HepG2 (cell line): ENCODE measurements at regions not wholly inside any gene's neighbourhood (a gene's known extent, or its start where the extent isn't known, plus 50 kb on each side); places are given as distances from the start of the nearest gene placed in this dataset.

Source experiments
- ATAC-seq: fragments of 200-7000 bp; cut with Tn5 transposase; 3 replicates; pipeline ENCODE4 v1.9.1; 2020; ENCODE audit warnings: mild to moderate bottlenecking, moderate library complexity
- BruUV-seq: library from RNA; stranded (reverse); fragments of 400-500 nt; replicated peaks from 2 replicates; lab custom pipeline; 2021; lab: Mats Ljungman, UMichigan
- CTCF ChIA-PET: fragments of 300-600 bp; formaldehyde crosslinking; extraction: SDS; loops from one replicate; lab custom pipeline; 2021; ENCODE audit warnings: low total read pairs, inconsistent platforms, low intra/inter-chr PET ratio; lab: Yijun Ruan, JAX
- POLR2A ChIA-PET: fragments of 350-600 bp; sonication (Branson Sonifier 250); formaldehyde crosslinking; loops from one replicate; lab custom pipeline; 2020; ENCODE audit warnings: antibody characterized with exemption, inconsistent platforms; lab: Yijun Ruan, JAX
- DNase-seq: peaks from one replicate; pipeline ENCODE4 v3.0.0-alpha.2; 2015; ENCODE audit warnings: low spot score
- FAIRE-seq: peaks from 3 replicates; lab custom pipeline; 2011; peaks lifted over from hg19 to GRCh38; lab: Jason Lieb, UNC
- H2AFZ ChIP-seq: one replicate; pipeline ENCODE4 v1.6.1; 2011; ENCODE audit warnings: low read length, inconsistent platforms
- H3K27ac ChIP-seq: fragments of 300-600 bp; 3 replicates; pipeline ENCODE4 v1.8.0; 2011; ENCODE audit warnings: mixed run types, mild to moderate bottlenecking, mixed read lengths, low read length, inconsistent platforms; ENCODE audit not compliant: insufficient read depth; ENCODE audit errors: extremely low read length
- H3K27me3 ChIP-seq, 2 experiments: fragments of 200-600 bp in 1 of 2; 2 replicates in 1 of 2; 3 replicates in 1 of 2; pipeline versions ENCODE4 v1.6.0 to v1.8.0; 2011; ENCODE audit warnings: low read length in 2 of 2, mild to moderate bottlenecking in 2 of 2, moderate library complexity in 2 of 2, inconsistent platforms in 1 of 2; ENCODE audit not compliant: insufficient read depth in 2 of 2, control insufficient read depth in 1 of 2
- H3K36me3 ChIP-seq, 2 experiments: fragments of 200-600 bp in 1 of 2; replicated peaks in 1 of 2; 2 replicates in 1 of 2; 3 replicates in 1 of 2; pipeline versions ENCODE4 v1.5.1 to v1.8.0; 2011; ENCODE audit warnings: low read length in 2 of 2, inconsistent platforms in 1 of 2; ENCODE audit not compliant: insufficient read depth in 2 of 2, control insufficient read depth in 1 of 2
- H3K4me1 ChIP-seq: 2 replicates; pipeline ENCODE4 v1.5.1; 2012; ENCODE audit warnings: low read length, inconsistent platforms; ENCODE audit not compliant: insufficient read depth
- H3K4me2 ChIP-seq: 2 replicates; pipeline ENCODE4 v1.6.0; 2011; ENCODE audit warnings: low read depth, low read length, inconsistent platforms
- H3K4me3 ChIP-seq, 3 experiments: fragments of 200-600 bp in 1 of 3; sonication (generic), shearing (Covaris generic) in 1 of 3; replicated peaks in 1 of 3; 2 replicates each; pipeline ENCODE4 v1.5.1; 2011 to 2016; ENCODE audit warnings: low read length in 3 of 3, inconsistent platforms in 2 of 3, low read depth in 2 of 3, mild to moderate bottlenecking in 2 of 3, control low read depth in 1 of 3, mixed read lengths in 1 of 3; ENCODE audit not compliant: insufficient read depth in 1 of 3
- H3K79me2 ChIP-seq: one replicate; pipeline ENCODE4 v1.6.1; 2011; ENCODE audit warnings: low read length, inconsistent platforms; ENCODE audit not compliant: insufficient read depth
- H3K9ac ChIP-seq: 2 replicates; pipeline ENCODE4 v1.6.0; 2011; ENCODE audit warnings: mild to moderate bottlenecking, low read depth, low read length, inconsistent platforms; ENCODE audit not compliant: insufficient read depth
- H3K9me3 ChIP-seq: 2 replicates; pipeline ENCODE4 v1.5.1; 2012; ENCODE audit warnings: mild to moderate bottlenecking, low read length
- H4K20me1 ChIP-seq: 2 replicates; pipeline ENCODE4 v1.6.0; 2011; ENCODE audit warnings: inconsistent platforms, mild to moderate bottlenecking, low read length, moderate library complexity; ENCODE audit not compliant: insufficient read depth
- BRD4 ChIP-seq: sonication (generic); formaldehyde crosslinking; IDR thresholded peaks from 2 replicates; pipeline ENCODE4 v1.4.0; 2020; ENCODE audit warnings: missing genetic modification reagents
- FIP1L1 ChIP-seq: fragments of 200-400 bp; formaldehyde crosslinking; IDR thresholded peaks from 2 replicates; pipeline ENCODE4 v1.6.1; 2018; ENCODE audit warnings: low read depth, mild to moderate bottlenecking, low read length, moderate library complexity, borderline replicate concordance; ENCODE audit not compliant: insufficient read depth
- FUBP1 ChIP-seq: sonication (generic); formaldehyde crosslinking; IDR thresholded peaks from 2 replicates; pipeline ENCODE4 v1.5.1; 2020; ENCODE audit warnings: missing genetic modification reagents, mild to moderate bottlenecking, borderline replicate concordance
- HMGA1 ChIP-seq: sonication (generic); formaldehyde crosslinking; conservative IDR thresholded peaks from 2 replicates; pipeline ENCODE4 v1.4.0; 2020; ENCODE audit warnings: missing genetic modification reagents
- ISL2 ChIP-seq: sonication (generic); formaldehyde crosslinking; IDR thresholded peaks from 2 replicates; pipeline ENCODE4 v1.5.0; 2020; ENCODE audit warnings: missing genetic modification reagents
- KLF13 ChIP-seq: sonication (generic); formaldehyde crosslinking; IDR thresholded peaks from 2 replicates; pipeline ENCODE4 v1.4.0; 2020; ENCODE audit warnings: mild to moderate bottlenecking, missing genetic modification reagents
- NCOR1 ChIP-seq: fragments of 200-600 bp; sonication (generic); IDR thresholded peaks from 2 replicates; pipeline ENCODE4 v1.7.0; 2017; ENCODE audit warnings: antibody characterized with exemption, low read length, borderline replicate concordance
- PREB ChIP-seq: sonication (generic); formaldehyde crosslinking; IDR thresholded peaks from 2 replicates; pipeline ENCODE4 v1.4.0; 2020; ENCODE audit warnings: missing genetic modification reagents
- SRSF9 ChIP-seq: fragments of 200-400 bp; formaldehyde crosslinking; IDR thresholded peaks from 2 replicates; pipeline ENCODE4 v1.6.1; 2018; ENCODE audit warnings: borderline replicate concordance, mild to moderate bottlenecking, low read depth, low read length; ENCODE audit not compliant: insufficient read depth, poor library complexity, severe bottlenecking
- ZNF260 ChIP-seq: sonication (generic); formaldehyde crosslinking; IDR thresholded peaks from 2 replicates; pipeline ENCODE4 v1.4.0; 2020; ENCODE audit warnings: missing genetic modification reagents, low read depth, mild to moderate bottlenecking, borderline replicate concordance
- ZNF337 ChIP-seq: sonication (generic); formaldehyde crosslinking; IDR thresholded peaks from 2 replicates; pipeline ENCODE4 v1.5.1; 2020; ENCODE audit warnings: missing genetic modification reagents, low read depth, mild to moderate bottlenecking, borderline replicate concordance
- ZNF674 ChIP-seq: sonication (generic); formaldehyde crosslinking; IDR thresholded peaks from 2 replicates; pipeline ENCODE4 v1.5.0; 2020; ENCODE audit warnings: low read depth, mild to moderate bottlenecking, missing genetic modification reagents
- ZNF775 ChIP-seq: sonication (generic); formaldehyde crosslinking; IDR thresholded peaks from 2 replicates; pipeline ENCODE4 v1.4.0; 2020; ENCODE audit warnings: missing genetic modification reagents, mild to moderate bottlenecking, moderate library complexity, borderline replicate concordance
- WGBS: methylation state at CpG from one replicate; pipeline ENCODE4 v1.1.6; 2017; ENCODE audit warnings: low lambda C conversion rate; 5-methylcytosine and 5-hydroxymethylcytosine counted together
- in situ Hi-C: cut with HindIII; loops from 2 replicates; pipeline ENCODE4 v1.10.0; 2017; ENCODE audit warnings: low pct_unique_long_range_greater_than_20kb; ENCODE audit not compliant: extremely low pct_ligation_motif_present
- intact Hi-C: fragments of 100-400 bp; cut with micrococcal nuclease; formaldehyde crosslinking; loops from one replicate; pipeline ENCODE4 v1.10.0; 2022; ENCODE audit not compliant: unreplicated experiment

GRCh38 chr2:145543155-145543554 lies 1023.2 kb upstream of the ZEB2 start:
- Histone ChIP-seq H3K4me1 (no peaks in the 10 kb centered on the region), H3K27ac (no peak overlapping the region), H4K20me1 (no peaks in the 10 kb centered on the region), H3K9ac (no peak overlapping the region), H3K36me3 (no peaks in the 10 kb centered on the region), H2AFZ (no peak overlapping the region), H3K27me3 (no peaks in the 10 kb centered on the region), H3K4me3 (no peak overlapping the region), H3K9me3 (no peaks in the 10 kb centered on the region), H3K79me2 (no peaks in the 10 kb centered on the region), H3K4me2 (no peak overlapping the region)
- ATAC-seq (no peak), FAIRE-seq (no peak), DNase-seq (no peak)
- in situ Hi-C loops, result no loop called here
- ChIA-PET POLR2A (no interaction called here), CTCF (no interaction called here)
- BruUV-seq, result no TSS peak
- 1% methylated on average over 2 of the region's 2 CpGs for WGBS
- intact Hi-C loops, result no loop called here
- TF ChIP-seq NCOR1, result no peak
- no peak for TF ChIP-seq HMGA1
- TF ChIP-seq ZNF260, result no peak
- TF ChIP-seq SRSF9, result no peak
- no peak for TF ChIP-seq PREB
- TF ChIP-seq ZNF337 (CRISPR knock-in tag), result no peak

- no peaks in the 10 kb centered on the region for H3K4me1 ChIP-seq
- no peaks in the 10 kb centered on the region for H3K79me2 ChIP-seq
- no peak for TF ChIP-seq BRD4 (CRISPR knock-in tag)
- no peak for TF ChIP-seq KLF13 (CRISPR knock-in tag)
- TF ChIP-seq FIP1L1, result no peak
- TF ChIP-seq ISL2 (CRISPR knock-in tag), result no peak
- no peak for TF ChIP-seq FUBP1 (CRISPR knock-in tag)
- TF ChIP-seq ZNF674 (CRISPR knock-in tag), result no peak
- TF ChIP-seq ZNF775 (CRISPR knock-in tag), result no peak
- no peak for ATAC-seq
- H3K4me2 ChIP-seq, result no peak overlapping the region
- no peak overlapping the region for H3K4me3 ChIP-seq
- FAIRE-seq, result no peak
- intact Hi-C loops (no loop called here), in situ Hi-C loops (no loop called here)
- no peaks in the 10 kb centered on the region for H3K9me3 ChIP-seq
- no peak overlapping the region for H3K27ac ChIP-seq
- no peak for DNase-seq
- no peaks in the 10 kb centered on the region for H4K20me1 ChIP-seq
- no peaks in the 10 kb centered on the region for H3K27me3 ChIP-seq
- ChIA-PET POLR2A (no interaction called here), CTCF (no interaction called here)
- 44% methylated on average over 2 of the region's 2 CpGs for whole genome bisulfite sequencing
- no peak overlapping the region for H2AFZ ChIP-seq
- no peaks in the 10 kb centered on the region for H3K36me3 ChIP-seq
- no peak overlapping the region for H3K9ac ChIP-seq
- BruUV-seq, result no TSS peak
Measured at GRCh38 chr2:145541028-145541427, 1021.1 kb upstream of the ZEB2 start.
